ENCODE measurements at regions not wholly inside any gene's neighbourhood (a gene's known extent, or its start where the extent isn't known, plus 50 kb on each side); places are given as distances from the start of the nearest gene placed in this dataset.
A peak's percentile ranks its signal among the peaks of the same experiment; 100 is the strongest.

DNA sequence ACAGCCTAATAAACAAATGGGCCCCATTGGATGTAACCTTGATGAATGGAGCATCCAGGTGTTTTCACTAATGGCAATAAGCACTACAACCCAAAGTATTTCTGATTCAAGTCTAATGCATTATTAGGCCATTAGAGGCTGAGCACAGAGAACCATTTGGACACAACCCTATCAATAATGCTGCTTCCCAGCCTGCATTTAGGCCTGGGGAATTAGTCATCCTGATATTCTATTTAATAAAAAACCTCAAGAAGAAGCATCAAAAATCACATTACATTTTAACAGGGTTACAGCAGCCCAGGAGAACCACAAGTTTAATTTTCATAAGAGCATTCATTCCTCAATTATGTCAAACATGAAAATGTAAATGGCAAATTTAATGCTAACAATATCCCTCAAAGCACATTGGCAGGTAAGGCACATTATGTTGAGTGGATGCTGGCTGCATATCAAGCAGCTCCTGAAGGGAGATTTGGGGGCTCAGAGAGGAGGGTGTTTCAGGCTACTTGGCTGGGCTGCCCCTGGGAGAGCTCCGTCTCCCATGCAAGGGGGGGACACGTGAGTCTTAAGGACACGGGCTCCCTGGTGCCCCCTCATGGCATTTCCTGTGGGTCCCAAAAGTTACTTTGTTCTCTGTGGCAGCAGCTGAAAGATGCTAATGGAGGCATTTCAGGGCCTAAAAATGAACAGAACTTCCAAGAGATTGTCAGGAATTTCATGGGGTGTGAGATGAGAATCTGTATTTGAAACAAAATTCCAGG lies 143.4 kb downstream of the HERPUD2 start:
- DNase-seq (ENCODE audit: insufficient read length) (no peak), FAIRE-seq (no peak)
- TF ChIP-seq POLR2AphosphoS5 (IDR thresholded peaks at IDR 0.05; ENCODE audit: low read depth, low read length) (no peak), TAF1 (IDR thresholded peaks at IDR 0.05; ENCODE audit: borderline replicate concordance, low read depth, low read length) (no peak), POLR2A (IDR thresholded peaks at IDR 0.05; ENCODE audit: low read depth, low read length) (no peak)

DNA sequence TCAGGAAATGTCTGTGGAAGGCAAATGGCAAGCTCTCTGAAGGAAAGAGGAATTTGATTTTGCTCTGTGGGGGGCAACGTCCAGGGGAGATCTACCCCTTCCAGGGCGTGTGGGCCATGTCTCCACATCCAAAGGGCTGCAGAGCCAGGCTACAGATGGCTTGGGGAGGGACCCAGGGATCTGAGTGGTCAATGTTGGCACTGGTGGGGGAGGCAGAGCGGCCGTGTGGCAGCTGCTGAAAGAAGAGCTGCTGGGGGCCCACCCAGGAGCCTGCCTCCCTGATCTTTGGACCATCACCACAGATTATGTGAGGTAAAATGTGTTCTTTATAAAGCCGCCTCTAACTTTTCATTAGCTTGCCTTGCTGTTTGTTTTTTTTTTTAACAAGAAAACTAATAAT lies 144.1 kb downstream of the HERPUD2 start:
- TF ChIP-seq POLR2AphosphoS5 (IDR thresholded peaks at IDR 0.05; ENCODE audit: low read depth, low read length), result no peak
- TF ChIP-seq TAF1 (IDR thresholded peaks at IDR 0.05; ENCODE audit: borderline replicate concordance, low read depth, low read length), result no peak
- no peak for TF ChIP-seq POLR2A (IDR thresholded peaks at IDR 0.05; ENCODE audit: low read depth, low read length)
- no peak for FAIRE-seq
- DNase-seq (ENCODE audit: insufficient read length), result no peak

- no peak for DNase-seq (ENCODE audit: insufficient read length)
- TF ChIP-seq POLR2AphosphoS5 (IDR thresholded peaks at IDR 0.05; ENCODE audit: low read depth, low read length), result no peak
- no peak for TF ChIP-seq POLR2A (IDR thresholded peaks at IDR 0.05; ENCODE audit: low read depth, low read length)
- TF ChIP-seq TAF1 (IDR thresholded peaks at IDR 0.05; ENCODE audit: borderline replicate concordance, low read depth, low read length), result no peak
- no peak for FAIRE-seq
Measured at GRCh38 chr7:35549781-35550180, 145.2 kb downstream of the HERPUD2 start.

GRCh38 chr7:35548291-35548690 lies 146.6 kb downstream of the HERPUD2 start:
- FAIRE-seq (no peak), DNase-seq (ENCODE audit: insufficient read length) (no peak)
- TF ChIP-seq TAF1 (IDR thresholded peaks at IDR 0.05; ENCODE audit: borderline replicate concordance, low read depth, low read length) (no peak), POLR2A (IDR thresholded peaks at IDR 0.05; ENCODE audit: low read depth, low read length) (no peak), POLR2AphosphoS5 (IDR thresholded peaks at IDR 0.05; ENCODE audit: low read depth, low read length) (no peak)

- TF ChIP-seq POLR2A (IDR thresholded peaks at IDR 0.05; ENCODE audit: low read depth, low read length) (no peak), POLR2AphosphoS5 (IDR thresholded peaks at IDR 0.05; ENCODE audit: low read depth, low read length) (no peak), TAF1 (IDR thresholded peaks at IDR 0.05; ENCODE audit: borderline replicate concordance, low read depth, low read length) (no peak)
- FAIRE-seq, result no peak
Measured at GRCh38 chr7:35546691-35547429, 148.1 kb downstream of the HERPUD2 start.

DNA sequence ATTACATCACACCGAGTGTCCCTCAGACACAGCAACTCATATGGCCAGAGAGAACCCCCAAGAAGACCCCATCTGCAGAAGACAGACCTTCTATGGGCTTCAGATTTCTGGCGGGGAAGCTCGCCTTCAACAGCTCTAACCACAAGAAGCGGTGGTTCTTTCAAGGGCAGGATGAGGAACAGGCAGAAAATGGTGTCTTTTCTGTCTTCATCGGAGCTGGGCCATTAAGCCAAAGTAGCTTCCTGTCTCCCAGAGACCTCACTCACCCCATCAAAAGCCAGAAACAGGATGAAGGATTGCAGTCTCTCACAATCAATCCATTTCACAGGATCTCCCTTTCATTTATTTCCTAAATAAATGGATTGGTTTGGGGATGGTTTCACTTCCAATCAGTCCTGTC lies 149.1 kb downstream of the HERPUD2 start:
- no peak for DNase-seq (ENCODE audit: insufficient read length)
- no peak for FAIRE-seq
- no peak for TF ChIP-seq TAF1 (IDR thresholded peaks at IDR 0.05; ENCODE audit: borderline replicate concordance, low read depth, low read length)
- TF ChIP-seq POLR2A (IDR thresholded peaks at IDR 0.05; ENCODE audit: low read depth, low read length), result no peak
- no peak for TF ChIP-seq POLR2AphosphoS5 (IDR thresholded peaks at IDR 0.05; ENCODE audit: low read depth, low read length)

More at GRCh38 chr7:35546691-35547429, 148.1 kb downstream of the HERPUD2 start:
- no peak for DNase-seq (ENCODE audit: insufficient read length)

GRCh38 chr7:35544028-35544742 lies 150.8 kb downstream of the HERPUD2 start:
- TF ChIP-seq POLR2AphosphoS5 (IDR thresholded peaks at IDR 0.05; ENCODE audit: low read depth, low read length) (no peak), POLR2A (IDR thresholded peaks at IDR 0.05; ENCODE audit: low read depth, low read length) (no peak), TAF1 (IDR thresholded peaks at IDR 0.05; ENCODE audit: borderline replicate concordance, low read depth, low read length) (no peak)
- DNase-seq (ENCODE audit: insufficient read length) (no peak), FAIRE-seq (no peak)

GRCh38 chr7:35537067-35538023 lies 157.6 kb downstream of the HERPUD2 start:
- FAIRE-seq (peak; percentile 89), DNase-seq (ENCODE audit: insufficient read length) (peak; percentile 78)
- TF ChIP-seq TAF1 (IDR thresholded peaks at IDR 0.05; ENCODE audit: borderline replicate concordance, low read depth, low read length) (no peak), POLR2AphosphoS5 (IDR thresholded peaks at IDR 0.05; ENCODE audit: low read depth, low read length) (no peak), POLR2A (IDR thresholded peaks at IDR 0.05; ENCODE audit: low read depth, low read length) (no peak)

GRCh38 chr7:35536396-35536826 lies 158.5 kb downstream of the HERPUD2 start:
- FAIRE-seq, result no peak
- TF ChIP-seq POLR2A (IDR thresholded peaks at IDR 0.05; ENCODE audit: low read depth, low read length) (no peak), TAF1 (IDR thresholded peaks at IDR 0.05; ENCODE audit: borderline replicate concordance, low read depth, low read length) (no peak), POLR2AphosphoS5 (IDR thresholded peaks at IDR 0.05; ENCODE audit: low read depth, low read length) (no peak)

DNA sequence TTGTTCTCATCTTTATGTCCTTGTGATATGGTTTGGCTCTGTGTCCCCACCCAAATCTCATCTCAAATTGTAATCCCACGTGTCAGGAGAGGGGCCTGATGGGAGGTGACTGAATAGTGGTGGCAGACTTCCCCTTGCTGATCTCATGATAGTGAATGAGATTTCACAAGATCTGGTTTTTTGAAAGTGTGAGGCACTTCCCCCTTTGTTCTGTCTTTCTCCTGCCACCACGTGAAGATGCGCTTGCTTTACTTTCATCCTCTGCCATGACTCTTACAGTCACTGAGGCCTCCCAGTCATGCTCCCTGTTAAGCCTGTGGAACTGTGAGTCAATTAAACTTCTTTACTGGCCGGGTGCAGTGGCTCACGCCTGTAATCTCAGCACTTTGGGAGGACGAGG lies 161.0 kb downstream of the HERPUD2 start:
- FAIRE-seq (no peak), DNase-seq (ENCODE audit: insufficient read length) (no peak)
- TF ChIP-seq TAF1 (IDR thresholded peaks at IDR 0.05; ENCODE audit: borderline replicate concordance, low read depth, low read length) (no peak), POLR2AphosphoS5 (IDR thresholded peaks at IDR 0.05; ENCODE audit: low read depth, low read length) (no peak), POLR2A (IDR thresholded peaks at IDR 0.05; ENCODE audit: low read depth, low read length) (no peak)

More at GRCh38 chr7:35536396-35536826, 158.5 kb downstream of the HERPUD2 start:
- no peak for DNase-seq (ENCODE audit: insufficient read length)
